ENCODE measurements at regions not wholly inside any gene's neighbourhood (a gene's known extent, or its start where the extent isn't known, plus 50 kb on each side); places are given as distances from the start of the nearest gene placed in this dataset.
A peak's percentile ranks its signal among the peaks of the same experiment; 100 is the strongest.

DNA sequence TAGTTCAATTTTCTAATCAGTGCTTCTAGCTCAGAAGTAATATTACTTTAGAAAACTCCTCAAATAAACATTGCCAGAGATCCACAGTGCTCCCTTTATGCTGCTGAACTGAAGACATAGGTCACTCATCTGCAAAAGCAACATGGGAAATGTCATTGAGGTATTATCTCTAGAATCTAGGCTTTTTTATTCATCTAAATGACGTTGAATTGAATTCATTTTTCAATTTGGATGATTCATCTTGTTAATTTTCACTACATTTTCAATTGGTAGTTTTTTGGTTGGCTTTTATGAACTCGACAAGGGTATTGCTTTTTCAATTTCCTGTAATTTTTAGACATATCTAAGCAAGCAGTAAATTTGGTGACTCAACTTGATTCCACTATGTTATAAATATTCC is 275.4 kb downstream of the NFKBIZ start:
- Histone ChIP-seq H3K9ac (no peak overlapping the region), H3K27ac (peak overlapping the region in 1 of 11 experiments; percentile 10; a peak in 1 of 22 replicates), H3K4me2 (peak overlapping the region in 2 of 11 experiments; percentile 8 to 56; a peak in 1 of 22 replicates), H3K36me3 (peaks cover 0 to 7% (median 0%) of the 10 kb centered on the region in 11 experiments; a peak in 2 of 22 replicates), H3K27me3 (no peaks in the 10 kb centered on the region), H3K4me3 (no peak overlapping the region), H4K20me1 (no peaks in the 10 kb centered on the region), H3K4me1 (peaks cover 0 to 20% (median 2%) of the 10 kb centered on the region in 10 experiments; a peak in 13 of 20 replicates), H3K9me3 (replicated peaks in 1 of 11) (peaks cover 13 to 43% (median 28%) of the 10 kb centered on the region in 11 experiments)
- no peak for TF ChIP-seq Cebpa-rat (IDR thresholded peaks at IDR 0.05)

DNA sequence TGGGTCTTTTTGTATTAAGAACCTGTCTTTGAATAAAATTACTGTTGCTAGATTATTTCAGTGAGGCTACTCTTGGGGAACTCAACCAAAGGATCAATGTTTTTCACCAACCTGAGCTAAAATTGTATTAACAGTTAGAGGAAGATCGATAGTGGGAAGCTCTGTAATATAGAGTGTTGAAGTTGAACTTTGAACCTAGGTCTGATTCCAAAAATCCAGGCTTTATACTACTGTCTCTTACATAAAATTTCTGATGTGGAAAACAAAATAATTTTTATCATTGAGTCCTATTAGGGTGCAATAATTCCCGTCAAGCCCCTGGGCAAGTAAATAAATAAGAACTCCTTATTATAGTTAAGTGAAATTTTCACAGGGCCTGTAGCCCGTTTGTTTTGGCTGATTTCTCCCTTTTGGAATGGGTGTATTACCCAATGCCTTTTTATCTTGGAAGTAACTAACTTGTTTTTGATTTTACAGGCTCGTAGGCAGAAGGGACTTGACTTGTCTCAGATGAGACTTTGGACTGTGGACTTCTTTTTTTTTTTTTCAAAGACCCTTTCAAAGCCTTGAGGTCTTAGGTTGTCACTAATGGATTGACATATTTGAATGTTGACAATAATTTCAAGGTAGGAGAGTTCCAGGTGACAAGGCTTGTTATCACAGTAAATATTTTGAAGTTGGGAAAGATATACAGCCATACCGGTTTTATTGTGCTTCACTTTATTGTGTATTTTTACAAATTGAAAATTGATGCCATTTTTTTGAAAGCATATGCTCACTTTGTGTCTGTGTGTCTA is 276.1 kb downstream of the NFKBIZ start:
- H3K9ac ChIP-seq = no peak overlapping the region
- TF ChIP-seq Cebpa-rat (IDR thresholded peaks at IDR 0.05) = no peak
- H3K4me1 ChIP-seq = peaks cover 5 to 27% (median 9%) of the 10 kb centered on the region in 10 experiments; a peak in 15 of 20 replicates
- no peaks in the 10 kb centered on the region for H4K20me1 ChIP-seq
- H3K9me3 ChIP-seq (replicated peaks in 1 of 11) = peaks cover 13 to 38% (median 28%) of the 10 kb centered on the region in 11 experiments
- H3K4me2 ChIP-seq = no peak overlapping the region
- H3K4me3 ChIP-seq = no peak overlapping the region
- no peak overlapping the region; a peak in 1 of 22 replicates for H3K27ac ChIP-seq
- peaks cover 0 to 7% (median 0%) of the 10 kb centered on the region in 11 experiments; a peak in 2 of 22 replicates for H3K36me3 ChIP-seq
- no peaks in the 10 kb centered on the region for H3K27me3 ChIP-seq

DNA sequence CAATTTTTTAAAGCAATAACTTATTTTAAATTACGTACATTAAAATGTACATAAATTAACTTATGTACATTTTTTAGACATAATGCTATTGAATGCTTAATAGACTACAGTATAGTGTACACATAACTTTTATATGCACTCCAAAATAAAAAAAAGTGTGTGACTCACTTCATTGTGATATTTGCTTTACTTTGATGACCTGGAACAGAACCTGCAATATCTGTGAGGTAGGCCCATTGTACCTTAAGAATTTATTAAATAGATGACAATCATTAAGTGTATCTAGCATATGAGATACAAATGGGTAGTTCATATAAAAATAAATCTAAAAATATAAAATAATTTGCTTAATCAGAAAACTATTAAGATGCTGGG is 276.7 kb downstream of the NFKBIZ start:
- Histone ChIP-seq H3K27me3 (no peaks in the 10 kb centered on the region), H4K20me1 (no peaks in the 10 kb centered on the region), H3K36me3 (peaks cover 0 to 7% (median 0%) of the 10 kb centered on the region in 11 experiments; a peak in 2 of 22 replicates), H3K4me3 (no peak overlapping the region), H3K9me3 (replicated peaks in 1 of 11) (peaks cover 13 to 32% (median 27%) of the 10 kb centered on the region in 11 experiments), H3K9ac (no peak overlapping the region), H3K4me2 (no peak overlapping the region), H3K4me1 (peaks cover 9 to 33% (median 14%) of the 10 kb centered on the region in 10 experiments; a peak in 15 of 20 replicates), H3K27ac (no peak overlapping the region)
- no peak for TF ChIP-seq Cebpa-rat (IDR thresholded peaks at IDR 0.05)

DNA sequence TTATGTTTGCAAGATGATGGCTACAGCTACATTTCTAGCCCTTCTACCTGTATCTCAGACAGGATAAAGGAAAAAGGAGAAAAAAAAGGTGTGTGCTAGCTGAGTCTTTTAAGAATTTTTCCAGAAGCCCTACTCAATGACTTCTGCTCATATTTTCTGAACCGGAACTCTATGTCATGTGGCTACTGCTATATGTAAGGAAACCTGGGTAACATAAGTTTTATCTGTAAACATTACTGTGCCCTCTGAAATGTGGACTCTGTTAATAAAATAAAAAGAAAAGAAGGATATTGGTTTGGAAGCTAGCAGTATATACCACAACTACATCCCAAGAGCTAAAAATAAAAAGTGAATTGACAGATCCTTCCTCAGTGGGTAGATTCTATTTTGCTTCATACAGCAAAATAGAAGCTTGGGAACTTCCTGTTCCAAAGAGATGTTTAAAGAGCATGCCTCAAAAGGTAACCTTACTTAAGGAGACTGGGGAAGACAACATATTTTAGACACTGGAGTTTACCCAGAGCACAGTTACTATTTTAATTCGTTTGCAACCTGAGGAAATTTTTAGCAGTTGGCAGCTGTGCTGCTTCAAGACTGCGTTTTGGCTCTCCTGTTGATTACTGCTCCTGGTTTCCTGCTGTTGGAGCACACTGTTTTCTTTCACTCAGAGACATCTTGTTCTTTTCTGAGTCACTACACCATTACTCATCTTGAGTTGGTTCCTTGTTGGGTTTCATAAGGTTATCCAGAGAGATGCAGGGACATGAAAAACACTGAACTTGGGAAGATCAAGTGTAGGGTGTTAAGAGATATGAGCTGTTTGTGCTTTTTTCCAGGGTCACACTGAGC is 280.7 kb downstream of the NFKBIZ start:
- Histone ChIP-seq H3K27me3 (no peaks in the 10 kb centered on the region), H3K4me3 (no peak overlapping the region), H3K9ac (peak overlapping the region in 4 of 11 experiments; percentile 33 to 70 (median 56); a peak in 7 of 22 replicates), H3K36me3 (no peaks in the 10 kb centered on the region), H3K9me3 (replicated peaks in 1 of 11) (0 out of 22 replicates have a peak, but pooled peaks cover 0 to 10% (median 0%) of the 10 kb centered on the region in 11 experiments), H3K4me1 (peaks cover 9 to 34% (median 15%) of the 10 kb centered on the region in 10 experiments; a peak in 15 of 20 replicates), H3K27ac (peak overlapping the region in 7 of 11 experiments; percentile 5 to 82 (median 73); a peak in 11 of 22 replicates), H3K4me2 (peak overlapping the region; percentile 8 to 83 (median 32); a peak in 18 of 22 replicates), H4K20me1 (no peaks in the 10 kb centered on the region)
- no peak for TF ChIP-seq Cebpa-rat (IDR thresholded peaks at IDR 0.05)

DNA sequence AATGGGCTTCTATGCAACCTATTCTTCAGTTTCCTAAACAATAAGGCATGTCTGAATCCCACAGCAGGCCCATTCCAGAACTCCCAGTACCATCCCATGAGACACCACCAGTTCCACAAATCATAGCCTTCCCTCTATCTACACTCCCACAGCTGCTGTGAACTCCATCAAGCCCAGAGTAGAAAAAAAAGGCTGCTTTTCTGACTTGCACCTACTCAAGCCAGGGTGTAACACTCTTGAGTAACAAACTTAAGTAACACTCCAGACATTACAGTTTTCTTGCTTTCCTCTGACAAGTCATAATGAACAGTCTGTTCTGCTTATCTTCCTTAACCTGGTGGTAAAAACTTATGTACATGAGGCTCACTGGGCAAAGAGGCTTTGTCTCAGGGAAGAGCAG is 283.1 kb downstream of the NFKBIZ start:
- 0 out of 22 replicates have a peak, but pooled peaks cover 0 to 4% (median 0%) of the 10 kb centered on the region in 11 experiments for H3K9me3 ChIP-seq (replicated peaks in 1 of 11)
- no peaks in the 10 kb centered on the region for H4K20me1 ChIP-seq
- TF ChIP-seq Cebpa-rat (IDR thresholded peaks at IDR 0.05) = no peak
- H3K9ac ChIP-seq = no peak overlapping the region
- no peaks in the 10 kb centered on the region for H3K27me3 ChIP-seq
- peak overlapping the region in 1 of 11 experiments; percentile 2; a peak in 3 of 22 replicates for H3K4me2 ChIP-seq
- H3K36me3 ChIP-seq = no peaks in the 10 kb centered on the region
- H3K27ac ChIP-seq = no peak overlapping the region
- no peak overlapping the region for H3K4me3 ChIP-seq
- H3K4me1 ChIP-seq = peaks cover 9 to 49% (median 20%) of the 10 kb centered on the region in 10 experiments; a peak in 15 of 20 replicates

DNA sequence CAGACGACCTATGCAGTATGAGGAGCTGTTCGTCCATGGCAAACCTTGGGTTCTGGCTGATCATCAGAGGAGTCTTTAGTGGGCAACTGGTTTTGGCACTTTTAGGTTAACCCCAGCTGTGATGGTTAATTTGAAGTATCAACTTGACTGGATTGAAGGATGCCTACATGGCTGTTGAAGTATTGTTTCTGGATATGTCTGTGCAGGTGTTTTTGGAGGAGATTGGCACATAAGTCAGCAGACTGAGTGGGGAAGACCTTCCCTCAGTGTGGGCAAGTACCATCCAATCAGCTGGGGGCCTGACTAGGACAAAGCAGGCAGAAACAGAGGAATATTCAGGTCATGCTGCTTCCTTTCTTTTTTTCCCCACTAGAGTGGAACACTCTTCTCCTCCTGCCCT is 284.1 kb downstream of the NFKBIZ start:
- Histone ChIP-seq H3K36me3 (no peaks in the 10 kb centered on the region), H3K4me2 (no peak overlapping the region), H3K4me3 (no peak overlapping the region), H3K27ac (no peak overlapping the region), H4K20me1 (no peaks in the 10 kb centered on the region), H3K4me1 (peaks cover 9 to 49% (median 20%) of the 10 kb centered on the region in 10 experiments; a peak in 15 of 20 replicates), H3K9ac (no peak overlapping the region), H3K27me3 (no peaks in the 10 kb centered on the region), H3K9me3 (replicated peaks in 1 of 11) (0 out of 22 replicates have a peak, but pooled peaks cover 0 to 4% (median 0%) of the 10 kb centered on the region in 11 experiments)
- TF ChIP-seq Cebpa-rat (IDR thresholded peaks at IDR 0.05) = no peak

DNA sequence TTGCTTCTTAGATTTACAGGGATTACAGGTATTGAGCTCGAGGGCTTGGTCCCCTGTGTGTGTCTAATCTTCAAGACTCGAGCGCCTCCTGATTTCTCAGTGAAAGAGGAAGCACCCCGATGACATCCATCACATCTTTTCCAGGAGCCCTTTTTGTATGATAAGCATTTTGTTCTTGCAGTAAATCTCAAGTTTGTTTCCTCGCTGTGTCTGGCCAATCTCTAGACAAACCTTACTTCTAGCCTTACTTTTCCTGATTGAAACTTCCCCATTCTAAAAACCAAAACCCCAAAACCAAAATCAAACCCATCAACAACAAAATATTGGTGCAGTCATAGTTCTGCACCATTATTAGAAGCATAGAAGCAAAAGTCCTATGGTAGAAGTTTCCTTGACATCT is 286.0 kb downstream of the NFKBIZ start:
- no peaks in the 10 kb centered on the region for H4K20me1 ChIP-seq
- TF ChIP-seq Cebpa-rat (IDR thresholded peaks at IDR 0.05) = no peak
- H3K4me2 ChIP-seq = peak overlapping the region in 6 of 11 experiments; percentile 3 to 64 (median 49); a peak in 8 of 22 replicates
- peak overlapping the region in 1 of 11 experiments; percentile 41; a peak in 2 of 22 replicates for H3K27ac ChIP-seq
- 0 out of 22 replicates have a peak, but pooled peaks cover 0 to 4% (median 0%) of the 10 kb centered on the region in 11 experiments for H3K9me3 ChIP-seq (replicated peaks in 1 of 11)
- H3K27me3 ChIP-seq = no peaks in the 10 kb centered on the region
- H3K36me3 ChIP-seq = no peaks in the 10 kb centered on the region
- no peak overlapping the region for H3K4me3 ChIP-seq
- no peak overlapping the region for H3K9ac ChIP-seq
- H3K4me1 ChIP-seq = peaks cover 4 to 39% (median 11%) of the 10 kb centered on the region in 10 experiments; a peak in 15 of 20 replicates

DNA sequence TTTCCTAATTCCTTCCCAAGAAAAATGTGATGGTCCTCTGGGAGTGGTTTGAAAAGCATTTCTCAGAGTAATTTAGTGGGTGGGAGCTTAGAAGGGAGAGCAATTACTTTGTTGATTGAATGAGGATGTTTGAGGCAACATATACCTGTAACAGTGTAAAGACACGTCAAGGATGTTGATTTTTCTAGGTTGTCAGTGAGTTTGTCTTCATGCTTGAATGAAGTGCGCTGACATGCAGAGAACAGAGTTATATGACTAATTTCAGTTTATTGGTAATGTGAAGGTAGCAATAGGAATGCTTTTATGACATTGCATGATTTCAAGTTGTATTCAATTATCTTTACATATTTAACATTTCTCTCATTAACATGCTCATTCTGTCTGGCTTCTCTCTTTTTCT is 286.9 kb downstream of the NFKBIZ start:
- Histone ChIP-seq H3K27ac (no peak overlapping the region), H3K4me1 (peaks cover 0 to 33% (median 6%) of the 10 kb centered on the region in 10 experiments; a peak in 8 of 20 replicates), H3K4me3 (no peak overlapping the region), H3K27me3 (no peaks in the 10 kb centered on the region), H4K20me1 (no peaks in the 10 kb centered on the region), H3K9ac (no peak overlapping the region), H3K9me3 (replicated peaks in 1 of 11) (0 out of 22 replicates have a peak, but pooled peaks cover 0 to 4% (median 0%) of the 10 kb centered on the region in 11 experiments), H3K4me2 (peak overlapping the region in 3 of 11 experiments; percentile 52 to 64 (median 55); a peak in 5 of 22 replicates), H3K36me3 (no peaks in the 10 kb centered on the region)
- no peak for TF ChIP-seq Cebpa-rat (IDR thresholded peaks at IDR 0.05)

Measured in BLaER1 treated with 17β-estradiol and CSF1 and Interleukin-3, amounts not matched to agents 10 nM and 100 nM (cell line).